Psoas muscle (tissue), 7 donors: ENCODE measurements at regions not wholly inside any gene's neighbourhood (a gene's known extent, or its start where the extent isn't known, plus 50 kb on each side); places are given as distances from the start of the nearest gene placed in this dataset.

Experiments used
- ATAC-seq, 4 donors: fragments of 200-7000 bp; cut with Tn5 transposase; one replicate each; pipeline ENCODE4 v1.9.1; 2020; ENCODE audit warnings: moderate library complexity in 3 of 4, mild to moderate bottlenecking in 2 of 4
- DNase-seq, 2 donors: peaks; one replicate each; pipeline ENCODE4 v3.0.0-alpha.2; 2020
- H3K27ac ChIP-seq: fragments of 200-600 bp; one replicate; pipeline ENCODE4 v1.8.0; 2022
- H3K27me3 ChIP-seq, 3 donors: fragments of 200-600 bp in 1 of 3; one replicate each; pipeline versions ENCODE4 v1.6.1 to v1.8.0; 2013 to 2022; ENCODE audit warnings: low read length in 2 of 3, mild to moderate bottlenecking in 2 of 3, moderate library complexity in 1 of 3; ENCODE audit not compliant: insufficient read depth in 3 of 3
- H3K36me3 ChIP-seq, 2 donors: fragments of 200-600 bp in 1 of 2; one replicate each; pipeline versions ENCODE4 v1.6.1 to v1.8.0; 2013 to 2022; ENCODE audit warnings: low read depth in 1 of 2, mild to moderate bottlenecking in 1 of 2, moderate library complexity in 1 of 2; ENCODE audit not compliant: insufficient read depth in 1 of 2
- H3K4me1 ChIP-seq: fragments of 200-600 bp; one replicate; pipeline ENCODE4 v1.8.0; 2022
- H3K4me3 ChIP-seq: fragments of 200-600 bp; one replicate; pipeline ENCODE4 v1.8.0; 2022; ENCODE audit warnings: mild to moderate bottlenecking
- H3K9me3 ChIP-seq: fragments of 200-600 bp; one replicate; pipeline ENCODE4 v1.8.0; 2022
- WGBS, 3 donors: extraction: QIAGEN DNeasy Blood & Tissue Kit; methylation state at CpG; one replicate each; pipeline versions ENCODE4 v1.1.6 to v1.1.7; 2013; 5-methylcytosine and 5-hydroxymethylcytosine counted together
- intact Hi-C, 2 donors: fragments of 100-400 bp; cut with DNase I; formaldehyde crosslinking; loops; one replicate each; pipeline versions ENCODE4 v1.11.0 to v1.14.2; 2022
- TF ChIP-seq, protein P1 (sequence below): fragments of 200-600 bp; IDR thresholded peaks from one replicate; pipeline ENCODE4 v1.8.0; 2022; ENCODE audit warnings: antibody characterized with exemption
- donor health status: healthy with polysubstance abuse.
- donor health status: DM: no; HTN: no; CAD: no; lungs with moderate emphysema.
- donor health status: Bipolar disorder and iron deficiency.
- donor health status: healthy.
- donor health status: DM: yes; HTN: yes; CAD: no.
- donor health status: DM: no; HTN: no; CAD: no.
- donor health status: DM: yes; HTN: yes; CAD: no.

DNA sequence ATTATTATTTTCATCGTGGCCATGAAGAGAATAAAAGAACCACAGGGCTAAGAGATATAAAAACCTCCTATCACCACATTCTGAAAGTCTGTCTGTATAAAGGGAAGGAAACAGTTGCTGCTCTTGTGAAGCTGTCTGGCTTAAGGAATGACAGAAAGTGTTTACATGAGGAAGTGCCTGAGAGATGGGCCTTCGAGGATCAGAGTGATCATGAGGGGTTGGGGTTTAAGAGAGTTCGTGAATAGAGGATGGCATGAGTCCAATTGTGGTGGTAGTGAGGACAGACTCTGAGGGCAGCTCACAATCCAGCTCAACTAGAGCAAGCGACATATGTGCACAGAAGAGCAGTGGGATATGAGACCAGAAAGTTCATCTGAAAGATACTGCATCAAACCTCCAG is 65.8 kb upstream of the PIEZO2 start:
- Histone ChIP-seq H3K27me3 (no peaks in the 10 kb centered on the region), H3K36me3 (no peaks in the 10 kb centered on the region), H3K4me3 (no peak overlapping the region), H3K27ac (no peak overlapping the region), H3K4me1 (peaks cover 2% of the 10 kb centered on the region), H3K9me3 (no peaks in the 10 kb centered on the region)
- DNase-seq: no peak
- TF ChIP-seq, protein P1, sequence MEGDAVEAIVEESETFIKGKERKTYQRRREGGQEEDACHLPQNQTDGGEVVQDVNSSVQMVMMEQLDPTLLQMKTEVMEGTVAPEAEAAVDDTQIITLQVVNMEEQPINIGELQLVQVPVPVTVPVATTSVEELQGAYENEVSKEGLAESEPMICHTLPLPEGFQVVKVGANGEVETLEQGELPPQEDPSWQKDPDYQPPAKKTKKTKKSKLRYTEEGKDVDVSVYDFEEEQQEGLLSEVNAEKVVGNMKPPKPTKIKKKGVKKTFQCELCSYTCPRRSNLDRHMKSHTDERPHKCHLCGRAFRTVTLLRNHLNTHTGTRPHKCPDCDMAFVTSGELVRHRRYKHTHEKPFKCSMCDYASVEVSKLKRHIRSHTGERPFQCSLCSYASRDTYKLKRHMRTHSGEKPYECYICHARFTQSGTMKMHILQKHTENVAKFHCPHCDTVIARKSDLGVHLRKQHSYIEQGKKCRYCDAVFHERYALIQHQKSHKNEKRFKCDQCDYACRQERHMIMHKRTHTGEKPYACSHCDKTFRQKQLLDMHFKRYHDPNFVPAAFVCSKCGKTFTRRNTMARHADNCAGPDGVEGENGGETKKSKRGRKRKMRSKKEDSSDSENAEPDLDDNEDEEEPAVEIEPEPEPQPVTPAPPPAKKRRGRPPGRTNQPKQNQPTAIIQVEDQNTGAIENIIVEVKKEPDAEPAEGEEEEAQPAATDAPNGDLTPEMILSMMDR: no peak
- intact Hi-C loops: no loop called here
- WGBS, 3 donors: 43 to 49% (median 48%) methylated on average over 4 of the region's 4 CpGs
- ATAC-seq: no peak

DNA sequence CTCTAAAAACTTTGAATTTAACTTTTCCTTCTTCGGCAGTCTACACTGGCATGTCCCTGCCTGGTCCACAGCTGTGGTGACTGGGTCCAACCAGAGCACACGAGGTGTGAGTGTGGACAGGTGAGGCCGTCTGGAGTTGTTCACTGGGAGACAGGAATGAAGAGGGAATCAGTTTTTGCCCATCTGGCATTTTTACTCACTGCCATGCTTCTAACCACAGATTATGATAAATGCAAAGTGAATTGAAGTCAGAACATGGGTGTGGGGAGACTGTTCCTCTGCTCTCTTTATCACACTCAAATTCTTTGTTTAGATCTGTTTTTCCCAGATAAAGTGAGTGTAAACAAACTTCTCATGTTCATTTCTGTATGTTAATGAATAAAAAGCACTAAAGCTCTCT is 54.7 kb upstream of the PIEZO2 start:
- ATAC-seq (no peak), DNase-seq (no peak)
- TF ChIP-seq, protein P1: no peak
- WGBS, 3 donors: 72 to 79% (median 74%) methylated on average over 3 of the region's 3 CpGs
- Histone ChIP-seq H3K9me3 (no peaks in the 10 kb centered on the region), H3K4me1 (no peaks in the 10 kb centered on the region), H3K27ac (no peak overlapping the region), H3K36me3 (no peaks in the 10 kb centered on the region), H3K4me3 (no peak overlapping the region), H3K27me3 (no peaks in the 10 kb centered on the region)
- intact Hi-C loops: no loop called here

DNA sequence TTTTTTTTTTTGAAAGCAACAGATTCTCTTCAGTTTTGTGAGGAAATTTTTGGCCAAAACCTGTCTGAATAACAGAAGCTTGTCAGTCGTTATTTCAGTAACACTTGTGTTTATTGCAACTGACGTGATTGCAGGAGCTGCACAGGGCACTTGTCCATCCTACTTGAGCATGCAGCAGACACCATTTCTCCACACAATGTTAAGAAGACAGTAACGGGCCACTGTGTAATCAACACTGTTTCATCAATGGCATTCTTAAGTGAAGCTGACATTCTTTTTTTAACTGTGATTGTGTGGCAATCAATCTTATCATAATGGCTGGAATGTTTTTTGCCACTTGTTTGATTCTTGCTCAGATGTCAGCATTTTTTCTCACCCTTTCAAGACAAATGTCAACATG is 50.1 kb upstream of the PIEZO2 start:
- DNase-seq (no peak), ATAC-seq (no peak)
- TF ChIP-seq, protein P1: no peak
- Histone ChIP-seq H3K27me3 (no peaks in the 10 kb centered on the region), H3K4me3 (no peak overlapping the region), H3K4me1 (no peaks in the 10 kb centered on the region), H3K36me3 (no peaks in the 10 kb centered on the region), H3K9me3 (no peaks in the 10 kb centered on the region), H3K27ac (no peak overlapping the region)
- 58 to 73% (median 68%) methylated on average over 3 of the region's 3 CpGs for WGBS, 3 donors
- intact Hi-C loops: no loop called here
